ENCODE measurements at regions not wholly inside any gene's neighbourhood (a gene's known extent, or its start where the extent isn't known, plus 50 kb on each side); places are given as distances from the start of the nearest gene placed in this dataset.

- TF ChIP-seq CTCF (conservative IDR thresholded peaks at IDR 0.05; ENCODE audit: low read depth, low read length) (peak; percentile 56), EZH2 (IDR thresholded peaks at IDR 0.05; ENCODE audit: low read length, unreplicated experiment) (no peak), EZH2phosphoT487 (IDR thresholded peaks at IDR 0.05; ENCODE audit: borderline replicate concordance, low read length) (no peak)
- intact Hi-C loops (cut with micrococcal nuclease) = loop anchor here (1.0 to 10.0 kb wide), 3 partner anchors 148 to 423 kb away; no protein-coding TSS in a partner anchor
- H3K9ac ChIP-seq (ENCODE audit: low read length) = no peak overlapping the region
- no peaks in the 10 kb centered on the region for H3F3A ChIP-seq (ENCODE audit: low read length, unreplicated experiment)
- H3K27ac ChIP-seq (ENCODE audit: low read length) = no peak overlapping the region
- no peaks in the 10 kb centered on the region for H3K4me1 ChIP-seq (ENCODE audit: insufficient read depth, low read length)
- DNase-seq (peak; percentile 52), ATAC-seq (peak; percentile 69)
- H3K4me2 ChIP-seq (ENCODE audit: low read length) = no peak overlapping the region
- BruUV-seq (replicated peaks) = no TSS peak
- H2AFZ ChIP-seq (ENCODE audit: low read length) = no peak overlapping the region
- CTCF ChIA-PET = no interaction called here
- no peak overlapping the region for H3K4me3 ChIP-seq (ENCODE audit: low read length)
- H3K9me2 ChIP-seq (replicated peaks; ENCODE audit: low read length) = no peaks in the 10 kb centered on the region
- H3K79me2 ChIP-seq (ENCODE audit: low read length) = no peaks in the 10 kb centered on the region
- no peaks in the 10 kb centered on the region for H3K27me3 ChIP-seq (ENCODE audit: low read length)
- H4K20me1 ChIP-seq (ENCODE audit: low read length) = no peaks in the 10 kb centered on the region
- no peaks in the 10 kb centered on the region for H3K9me3 ChIP-seq (ENCODE audit: low read length)
- POLR2A ChIA-PET (ENCODE audit: unreplicated experiment) = no interaction called here
- H3K36me3 ChIP-seq (ENCODE audit: low read depth, low read length) = no peaks in the 10 kb centered on the region
These were observed 1586.7 kb downstream of the HACE1 start for GRCh38 chr6:103273048-103273447.

- H3K9ac ChIP-seq (ENCODE audit: low read length) = no peak overlapping the region
- no peaks in the 10 kb centered on the region for H3K9me2 ChIP-seq (replicated peaks; ENCODE audit: low read length)
- ChIA-PET CTCF (interaction anchor here (0.6 kb wide), 1 partner anchor 343 kb away, joined by 3 read pairs; no protein-coding TSS in a partner anchor), POLR2A (ENCODE audit: unreplicated experiment) (no interaction called here)
- no peaks in the 10 kb centered on the region for H3F3A ChIP-seq (ENCODE audit: low read length, unreplicated experiment)
- H4K20me1 ChIP-seq (ENCODE audit: low read length) = no peaks in the 10 kb centered on the region
- no peaks in the 10 kb centered on the region for H3K27me3 ChIP-seq (ENCODE audit: low read length)
- H3K4me3 ChIP-seq (ENCODE audit: low read length) = no peak overlapping the region
- TF ChIP-seq EZH2phosphoT487 (IDR thresholded peaks at IDR 0.05; ENCODE audit: borderline replicate concordance, low read length) (no peak), CTCF (conservative IDR thresholded peaks at IDR 0.05; ENCODE audit: low read depth, low read length) (no peak), EZH2 (IDR thresholded peaks at IDR 0.05; ENCODE audit: low read length, unreplicated experiment) (no peak)
- H3K79me2 ChIP-seq (ENCODE audit: low read length) = no peaks in the 10 kb centered on the region
- H3K9me3 ChIP-seq (ENCODE audit: low read length) = no peaks in the 10 kb centered on the region
- intact Hi-C loops (cut with micrococcal nuclease) = no loop called here
- no peak overlapping the region for H3K4me2 ChIP-seq (ENCODE audit: low read length)
- no peak overlapping the region for H3K27ac ChIP-seq (ENCODE audit: low read length)
- H3K36me3 ChIP-seq (ENCODE audit: low read depth, low read length) = no peaks in the 10 kb centered on the region
- ATAC-seq (no peak), DNase-seq (no peak)
- no peak overlapping the region for H2AFZ ChIP-seq (ENCODE audit: low read length)
- no peaks in the 10 kb centered on the region for H3K4me1 ChIP-seq (ENCODE audit: insufficient read depth, low read length)
- BruUV-seq (replicated peaks) = no TSS peak
These were observed 1590.1 kb downstream of the HACE1 start for GRCh38 chr6:103269581-103269980.

GRCh38 chr6:103268335-103268734 lies 1591.4 kb downstream of the HACE1 start:
- no peaks in the 10 kb centered on the region for H4K20me1 ChIP-seq (ENCODE audit: low read length)
- H3K4me1 ChIP-seq (ENCODE audit: insufficient read depth, low read length) = no peaks in the 10 kb centered on the region
- H3K4me3 ChIP-seq (ENCODE audit: low read length) = no peak overlapping the region
- H3K27me3 ChIP-seq (ENCODE audit: low read length) = no peaks in the 10 kb centered on the region
- H3K9me3 ChIP-seq (ENCODE audit: low read length) = no peaks in the 10 kb centered on the region
- ChIA-PET POLR2A (ENCODE audit: unreplicated experiment) (interaction anchor here (0.6 kb wide), 1 partner anchor 132 kb away, joined by 5 read pairs; no protein-coding TSS in a partner anchor), CTCF (no interaction called here)
- no peak for DNase-seq
- ATAC-seq = no peak
- H3K9ac ChIP-seq (ENCODE audit: low read length) = no peak overlapping the region
- no peaks in the 10 kb centered on the region for H3K79me2 ChIP-seq (ENCODE audit: low read length)
- TF ChIP-seq CTCF (conservative IDR thresholded peaks at IDR 0.05; ENCODE audit: low read depth, low read length) (no peak), EZH2 (IDR thresholded peaks at IDR 0.05; ENCODE audit: low read length, unreplicated experiment) (no peak), EZH2phosphoT487 (IDR thresholded peaks at IDR 0.05; ENCODE audit: borderline replicate concordance, low read length) (no peak)
- no peaks in the 10 kb centered on the region for H3F3A ChIP-seq (ENCODE audit: low read length, unreplicated experiment)
- no peak overlapping the region for H2AFZ ChIP-seq (ENCODE audit: low read length)
- H3K27ac ChIP-seq (ENCODE audit: low read length) = no peak overlapping the region
- intact Hi-C loops (cut with micrococcal nuclease) = no loop called here
- H3K36me3 ChIP-seq (ENCODE audit: low read depth, low read length) = no peaks in the 10 kb centered on the region
- H3K4me2 ChIP-seq (ENCODE audit: low read length) = no peak overlapping the region
- H3K9me2 ChIP-seq (replicated peaks; ENCODE audit: low read length) = no peaks in the 10 kb centered on the region
- BruUV-seq (replicated peaks) = no TSS peak

Measured in PC-3 (cell line).